Sigmoid colon (tissue), 4 donors: ENCODE measurements at regions not wholly inside any gene's neighbourhood (a gene's known extent, or its start where the extent isn't known, plus 50 kb on each side); places are given as distances from the start of the nearest gene placed in this dataset.

Experiments
- EP300 ChIP-seq, 4 donors: sonication (generic); formaldehyde crosslinking; IDR thresholded peaks; one replicate each; pipeline ENCODE4 v1.6.1; 2017; ENCODE audit warnings: antibody characterized with exemption in 4 of 4
- POLR2A ChIP-seq, 2 donors: fragments of 450-650 bp; IDR thresholded peaks; one replicate each; pipeline ENCODE4 v1.6.1; 2016; ENCODE audit warnings: antibody characterized with exemption in 2 of 2, mild to moderate bottlenecking in 2 of 2, moderate library complexity in 2 of 2
- TF ChIP-seq, protein P1 (sequence below), 4 experiments: fragments of 450-650 bp in 3 of 4; fragments of 200-600 bp in 1 of 4; IDR thresholded peaks; one replicate each; pipeline ENCODE4 v1.5.1; 2016 to 2019; ENCODE audit warnings: antibody characterized with exemption in 4 of 4, mild to moderate bottlenecking in 3 of 4, moderate library complexity in 2 of 4

DNA sequence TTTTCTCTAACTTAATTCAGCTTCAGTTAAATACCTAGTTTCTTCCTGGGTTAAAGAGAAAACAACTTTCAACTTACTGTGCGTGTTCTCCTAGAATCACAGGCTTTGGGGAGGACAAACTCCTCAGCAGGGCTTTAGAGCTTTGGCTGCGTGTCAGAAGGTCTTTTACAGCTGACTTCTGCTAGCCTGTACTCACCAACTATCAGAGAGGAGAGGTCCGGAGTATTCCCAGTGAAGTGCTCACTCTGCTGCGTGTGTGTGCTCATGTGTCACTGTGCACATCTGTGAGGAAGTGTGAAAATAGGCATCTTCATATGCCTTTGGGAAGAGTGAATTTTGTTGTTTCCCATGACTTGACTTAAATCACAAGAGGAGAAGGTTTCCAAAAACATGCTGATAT is 423.2 kb upstream of the SGCD start:
- TF ChIP-seq, protein P1, sequence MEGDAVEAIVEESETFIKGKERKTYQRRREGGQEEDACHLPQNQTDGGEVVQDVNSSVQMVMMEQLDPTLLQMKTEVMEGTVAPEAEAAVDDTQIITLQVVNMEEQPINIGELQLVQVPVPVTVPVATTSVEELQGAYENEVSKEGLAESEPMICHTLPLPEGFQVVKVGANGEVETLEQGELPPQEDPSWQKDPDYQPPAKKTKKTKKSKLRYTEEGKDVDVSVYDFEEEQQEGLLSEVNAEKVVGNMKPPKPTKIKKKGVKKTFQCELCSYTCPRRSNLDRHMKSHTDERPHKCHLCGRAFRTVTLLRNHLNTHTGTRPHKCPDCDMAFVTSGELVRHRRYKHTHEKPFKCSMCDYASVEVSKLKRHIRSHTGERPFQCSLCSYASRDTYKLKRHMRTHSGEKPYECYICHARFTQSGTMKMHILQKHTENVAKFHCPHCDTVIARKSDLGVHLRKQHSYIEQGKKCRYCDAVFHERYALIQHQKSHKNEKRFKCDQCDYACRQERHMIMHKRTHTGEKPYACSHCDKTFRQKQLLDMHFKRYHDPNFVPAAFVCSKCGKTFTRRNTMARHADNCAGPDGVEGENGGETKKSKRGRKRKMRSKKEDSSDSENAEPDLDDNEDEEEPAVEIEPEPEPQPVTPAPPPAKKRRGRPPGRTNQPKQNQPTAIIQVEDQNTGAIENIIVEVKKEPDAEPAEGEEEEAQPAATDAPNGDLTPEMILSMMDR (IDR thresholded peaks at IDR 0.05) = no peak
- TF ChIP-seq POLR2A (IDR thresholded peaks at IDR 0.05) (no peak), EP300 (IDR thresholded peaks at IDR 0.05) (no peak)
